ENCODE measurements at regions not wholly inside any gene's neighbourhood (a gene's known extent, or its start where the extent isn't known, plus 50 kb on each side); places are given as distances from the start of the nearest gene placed in this dataset.

GRCh38 chr7:84591897-84592296, 397.3 kb upstream of the SEMA3A start:
- TF ChIP-seq CTCF (conservative IDR thresholded peaks at IDR 0.05) = no peak
- H3K27ac ChIP-seq = no peak overlapping the region

GRCh38 chr7:84589012-84589411, 394.4 kb upstream of the SEMA3A start:
- no peak for TF ChIP-seq CTCF (conservative IDR thresholded peaks at IDR 0.05)
- H3K27ac ChIP-seq = no peak overlapping the region

- no peak overlapping the region for H3K27ac ChIP-seq
These were observed 388.7 kb upstream of the SEMA3A start for GRCh38 chr7:84583331-84583730.

GRCh38 chr7:84582747-84583146, 388.2 kb upstream of the SEMA3A start:
- TF ChIP-seq CTCF (conservative IDR thresholded peaks at IDR 0.05) = no peak
- H3K27ac ChIP-seq = no peak overlapping the region

More at GRCh38 chr7:84583331-84583730, 388.7 kb upstream of the SEMA3A start:
- TF ChIP-seq CTCF (conservative IDR thresholded peaks at IDR 0.05) = no peak

- no peak overlapping the region for H3K27ac ChIP-seq
- no peak for TF ChIP-seq CTCF (conservative IDR thresholded peaks at IDR 0.05)
These were observed 384.2 kb upstream of the SEMA3A start for GRCh38 chr7:84578825-84579224.

GRCh38 chr7:84568781-84569180, 374.2 kb upstream of the SEMA3A start:
- H3K27ac ChIP-seq = no peak overlapping the region
- no peak for TF ChIP-seq CTCF (conservative IDR thresholded peaks at IDR 0.05)

- no peak overlapping the region for H3K27ac ChIP-seq
These were observed 370.9 kb upstream of the SEMA3A start for GRCh38 chr7:84565345-84566074.

More at GRCh38 chr7:84565345-84566074, 370.9 kb upstream of the SEMA3A start:
- TF ChIP-seq CTCF (conservative IDR thresholded peaks at IDR 0.05) = no peak
